GM20000 (cell line): ENCODE measurements at regions not wholly inside any gene's neighbourhood (a gene's known extent, or its start where the extent isn't known, plus 50 kb on each side); places are given as distances from the start of the nearest gene placed in this dataset.

Source experiments
- DNase-seq: peaks from one replicate; pipeline ENCODE4 v3.0.0; 2012; ENCODE audit warnings: low spot score
- TF ChIP-seq, protein P1 (sequence below): IDR thresholded peaks from 2 replicates; pipeline ENCODE4 v1.5.1; 2012; ENCODE audit warnings: mild to moderate bottlenecking, control low read depth; ENCODE audit errors: extremely low read depth, missing control alignments

DNA sequence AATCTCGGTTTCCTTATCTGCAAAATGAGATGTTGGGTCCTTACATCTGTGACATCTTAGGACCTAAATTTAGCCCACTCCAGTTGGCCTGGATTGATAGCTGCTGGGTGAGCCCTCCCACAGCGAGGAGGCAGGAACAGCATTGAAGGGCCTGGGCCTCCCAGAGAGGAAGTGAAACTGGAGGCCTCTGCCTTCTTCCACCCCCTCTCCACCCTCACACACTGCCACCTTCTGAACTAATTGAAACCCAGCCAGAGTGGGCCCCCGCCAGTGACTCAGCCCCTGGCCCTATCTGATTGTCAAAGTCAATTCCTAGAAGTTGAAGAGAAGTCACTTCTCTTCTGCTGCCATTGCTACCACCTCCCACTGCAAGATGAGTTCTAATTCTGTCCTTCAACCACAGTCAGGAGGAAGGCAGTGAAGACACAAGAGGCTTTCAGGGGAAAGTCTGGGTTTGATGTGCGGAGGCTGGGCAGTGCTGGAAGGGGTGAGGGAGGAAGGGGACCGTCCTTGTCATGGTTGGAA, 55.2 kb upstream of the NEK6 start:
- TF ChIP-seq, protein P1, sequence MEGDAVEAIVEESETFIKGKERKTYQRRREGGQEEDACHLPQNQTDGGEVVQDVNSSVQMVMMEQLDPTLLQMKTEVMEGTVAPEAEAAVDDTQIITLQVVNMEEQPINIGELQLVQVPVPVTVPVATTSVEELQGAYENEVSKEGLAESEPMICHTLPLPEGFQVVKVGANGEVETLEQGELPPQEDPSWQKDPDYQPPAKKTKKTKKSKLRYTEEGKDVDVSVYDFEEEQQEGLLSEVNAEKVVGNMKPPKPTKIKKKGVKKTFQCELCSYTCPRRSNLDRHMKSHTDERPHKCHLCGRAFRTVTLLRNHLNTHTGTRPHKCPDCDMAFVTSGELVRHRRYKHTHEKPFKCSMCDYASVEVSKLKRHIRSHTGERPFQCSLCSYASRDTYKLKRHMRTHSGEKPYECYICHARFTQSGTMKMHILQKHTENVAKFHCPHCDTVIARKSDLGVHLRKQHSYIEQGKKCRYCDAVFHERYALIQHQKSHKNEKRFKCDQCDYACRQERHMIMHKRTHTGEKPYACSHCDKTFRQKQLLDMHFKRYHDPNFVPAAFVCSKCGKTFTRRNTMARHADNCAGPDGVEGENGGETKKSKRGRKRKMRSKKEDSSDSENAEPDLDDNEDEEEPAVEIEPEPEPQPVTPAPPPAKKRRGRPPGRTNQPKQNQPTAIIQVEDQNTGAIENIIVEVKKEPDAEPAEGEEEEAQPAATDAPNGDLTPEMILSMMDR: no peak
- DNase-seq: peak; percentile 78

DNA sequence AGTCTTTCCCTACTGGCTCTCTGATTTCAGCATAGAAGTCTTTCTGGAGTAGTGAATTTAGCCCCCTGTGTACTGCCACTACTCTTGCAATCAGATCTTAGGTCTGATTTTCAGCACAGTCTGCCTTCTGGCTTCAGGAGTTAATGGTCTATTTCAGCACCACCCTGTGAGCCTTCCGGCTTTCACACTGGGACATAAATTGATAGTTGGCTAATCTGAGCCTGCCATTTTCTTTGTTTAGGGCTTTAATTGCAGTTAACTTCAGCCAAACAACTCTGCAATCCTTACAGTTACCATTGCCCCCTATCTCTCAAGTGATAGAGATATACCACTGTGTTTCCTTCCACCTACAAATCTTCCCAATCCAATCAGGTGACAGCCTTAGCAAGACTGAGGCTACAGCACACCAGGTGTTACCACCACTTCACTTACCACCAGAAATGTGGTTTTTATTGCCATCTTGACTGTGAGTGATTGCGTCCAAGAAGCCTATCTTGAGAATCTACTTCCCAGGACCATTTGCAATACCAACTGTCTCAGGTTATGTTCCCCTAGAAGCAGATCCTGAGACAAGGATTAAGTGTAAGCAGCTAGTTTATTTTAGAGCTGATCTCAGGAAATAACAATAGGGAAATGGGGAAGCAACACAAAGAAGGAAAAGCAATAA, 51.9 kb upstream of the NEK6 start:
- TF ChIP-seq, protein P1: no peak
- no peak for DNase-seq

DNA sequence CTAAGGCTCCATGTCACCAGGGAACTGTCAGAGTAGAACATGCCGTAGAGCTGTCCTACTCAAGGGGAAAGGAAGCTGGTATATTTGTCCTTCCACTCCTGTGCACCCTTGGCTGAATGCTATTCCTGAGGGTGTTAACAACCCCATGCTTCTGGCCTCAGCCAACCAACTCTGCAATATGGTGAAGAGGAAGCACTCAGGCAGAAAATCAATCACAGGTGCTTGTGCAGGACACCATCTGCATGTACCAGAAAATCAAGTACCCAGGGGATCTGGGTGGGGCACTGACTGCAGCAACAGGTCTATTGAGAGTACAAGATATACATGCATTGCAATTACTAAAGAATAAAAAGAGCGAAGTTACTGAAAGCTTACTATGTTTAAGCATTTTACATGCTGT, 51.4 kb upstream of the NEK6 start:
- no peak for DNase-seq
- TF ChIP-seq, protein P1: no peak
